Endothelial cell (in vitro differentiated cells): ENCODE measurements at regions not wholly inside any gene's neighbourhood (a gene's known extent, or its start where the extent isn't known, plus 50 kb on each side); places are given as distances from the start of the nearest gene placed in this dataset.

Experiments
- DNase-seq: peaks from one replicate; pipeline ENCODE4 v3.0.0; 2021; ENCODE audit warnings: low spot score
- H3K27ac Mint-ChIP-seq: one replicate; pipeline ENCODE4 v1.8.0; 2021; ENCODE audit warnings: mixed read lengths, inconsistent platforms; ENCODE audit not compliant: unreplicated experiment
- H3K27me3 Mint-ChIP-seq: one replicate; pipeline ENCODE4 v1.8.0; 2021; ENCODE audit warnings: mild to moderate bottlenecking, moderate library complexity, mixed read lengths, inconsistent platforms; ENCODE audit not compliant: unreplicated experiment
- H3K36me3 Mint-ChIP-seq: one replicate; pipeline ENCODE4 v1.8.0; 2021; ENCODE audit warnings: mild to moderate bottlenecking, low read depth, mixed read lengths, inconsistent platforms; ENCODE audit not compliant: unreplicated experiment
- H3K4me1 Mint-ChIP-seq: one replicate; pipeline ENCODE4 v1.8.0; 2021; ENCODE audit warnings: mild to moderate bottlenecking, mixed read lengths, inconsistent platforms; ENCODE audit not compliant: unreplicated experiment
- H3K4me3 Mint-ChIP-seq: one replicate; pipeline ENCODE4 v1.8.0; 2021; ENCODE audit warnings: mild to moderate bottlenecking, mixed read lengths, inconsistent platforms; ENCODE audit not compliant: unreplicated experiment
- H3K9me3 Mint-ChIP-seq: one replicate; pipeline ENCODE4 v1.8.0; 2021; ENCODE audit warnings: mixed read lengths, inconsistent platforms; ENCODE audit not compliant: unreplicated experiment
- TF ChIP-seq, protein P1 (sequence below): fragments of 200-600 bp; sonication (generic); IDR thresholded peaks from one replicate; pipeline ENCODE4 v1.5.0; 2021; ENCODE audit warnings: antibody characterized with exemption; ENCODE audit not compliant: unreplicated experiment

DNA sequence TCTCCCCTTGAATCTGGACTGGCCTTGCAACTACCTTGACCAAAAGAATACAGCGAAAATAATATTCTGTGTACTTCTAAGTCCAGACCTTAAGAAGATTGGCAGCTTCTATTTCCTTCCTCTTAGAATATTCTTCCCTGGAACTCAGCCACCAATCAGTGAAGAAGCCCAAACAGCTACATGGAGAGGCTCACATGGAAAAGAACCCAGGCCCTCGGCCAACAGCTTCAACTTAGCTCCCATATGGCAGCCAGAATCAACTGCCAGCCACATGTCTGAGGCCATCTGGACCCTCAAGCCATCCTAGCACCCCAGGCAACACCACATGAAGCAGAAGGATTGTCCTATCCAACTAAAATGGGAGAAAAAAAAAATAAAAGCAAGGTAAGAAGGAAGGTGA is 178.8 kb downstream of the IBTK start:
- no peak overlapping the region for H3K27ac Mint-ChIP-seq
- no peaks in the 10 kb centered on the region for H3K27me3 Mint-ChIP-seq
- H3K9me3 Mint-ChIP-seq = no peaks in the 10 kb centered on the region
- no peak overlapping the region for H3K4me3 Mint-ChIP-seq
- H3K4me1 Mint-ChIP-seq = peaks cover 3% of the 10 kb centered on the region
- TF ChIP-seq, protein P1, sequence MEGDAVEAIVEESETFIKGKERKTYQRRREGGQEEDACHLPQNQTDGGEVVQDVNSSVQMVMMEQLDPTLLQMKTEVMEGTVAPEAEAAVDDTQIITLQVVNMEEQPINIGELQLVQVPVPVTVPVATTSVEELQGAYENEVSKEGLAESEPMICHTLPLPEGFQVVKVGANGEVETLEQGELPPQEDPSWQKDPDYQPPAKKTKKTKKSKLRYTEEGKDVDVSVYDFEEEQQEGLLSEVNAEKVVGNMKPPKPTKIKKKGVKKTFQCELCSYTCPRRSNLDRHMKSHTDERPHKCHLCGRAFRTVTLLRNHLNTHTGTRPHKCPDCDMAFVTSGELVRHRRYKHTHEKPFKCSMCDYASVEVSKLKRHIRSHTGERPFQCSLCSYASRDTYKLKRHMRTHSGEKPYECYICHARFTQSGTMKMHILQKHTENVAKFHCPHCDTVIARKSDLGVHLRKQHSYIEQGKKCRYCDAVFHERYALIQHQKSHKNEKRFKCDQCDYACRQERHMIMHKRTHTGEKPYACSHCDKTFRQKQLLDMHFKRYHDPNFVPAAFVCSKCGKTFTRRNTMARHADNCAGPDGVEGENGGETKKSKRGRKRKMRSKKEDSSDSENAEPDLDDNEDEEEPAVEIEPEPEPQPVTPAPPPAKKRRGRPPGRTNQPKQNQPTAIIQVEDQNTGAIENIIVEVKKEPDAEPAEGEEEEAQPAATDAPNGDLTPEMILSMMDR = no peak
- DNase-seq = no peak
- H3K36me3 Mint-ChIP-seq = no peaks in the 10 kb centered on the region

DNA sequence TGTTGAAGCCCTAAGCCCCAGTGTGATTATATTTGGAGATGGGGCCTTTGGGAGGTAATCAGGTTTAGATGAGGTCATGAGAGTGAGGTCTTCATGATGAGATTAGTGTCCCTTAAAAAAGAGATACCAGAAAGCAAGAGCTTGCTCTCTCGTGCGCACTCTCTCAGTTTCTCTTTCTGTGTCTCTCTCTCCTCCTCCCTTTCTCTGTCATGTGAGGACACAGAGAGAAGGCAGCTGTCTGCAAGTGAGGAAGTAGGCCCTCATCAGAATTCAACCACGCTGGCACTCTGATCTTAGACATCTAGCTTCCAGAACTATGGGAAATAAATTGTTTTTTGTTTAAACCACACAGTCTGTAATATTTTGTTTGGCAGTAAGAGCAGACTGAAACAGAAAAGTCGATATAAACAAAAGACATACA is 180.5 kb downstream of the IBTK start:
- no peaks in the 10 kb centered on the region for H3K27me3 Mint-ChIP-seq
- no peaks in the 10 kb centered on the region for H3K9me3 Mint-ChIP-seq
- H3K27ac Mint-ChIP-seq = no peak overlapping the region
- no peak overlapping the region for H3K4me3 Mint-ChIP-seq
- DNase-seq = no peak
- TF ChIP-seq, protein P1 = no peak
- no peaks in the 10 kb centered on the region for H3K36me3 Mint-ChIP-seq
- H3K4me1 Mint-ChIP-seq = no peaks in the 10 kb centered on the region

DNA sequence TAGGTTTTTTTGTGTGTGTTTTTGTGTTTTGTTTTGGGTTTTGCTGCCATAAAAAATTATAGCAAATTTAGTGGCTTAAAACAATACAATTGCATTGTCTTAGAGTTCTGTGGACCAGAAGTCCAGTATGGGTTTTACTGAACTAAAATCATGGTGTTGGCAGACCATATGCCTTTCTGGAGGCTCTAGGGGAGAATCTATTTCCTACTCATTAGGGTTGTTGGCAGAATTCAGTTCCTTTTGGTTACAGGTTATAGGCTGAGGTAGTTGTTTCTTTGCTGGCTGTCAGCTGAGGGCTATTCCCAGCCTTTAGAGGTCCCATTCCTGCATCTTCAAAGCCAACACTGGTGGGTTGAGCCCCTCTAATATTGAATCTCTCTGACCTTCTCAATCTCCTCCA is 181.3 kb downstream of the IBTK start:
- TF ChIP-seq, protein P1 = no peak
- Mint-ChIP-seq H3K4me3 (no peak overlapping the region), H3K4me1 (no peaks in the 10 kb centered on the region), H3K36me3 (no peaks in the 10 kb centered on the region), H3K9me3 (no peaks in the 10 kb centered on the region), H3K27me3 (no peaks in the 10 kb centered on the region), H3K27ac (no peak overlapping the region)
- no peak for DNase-seq

DNA sequence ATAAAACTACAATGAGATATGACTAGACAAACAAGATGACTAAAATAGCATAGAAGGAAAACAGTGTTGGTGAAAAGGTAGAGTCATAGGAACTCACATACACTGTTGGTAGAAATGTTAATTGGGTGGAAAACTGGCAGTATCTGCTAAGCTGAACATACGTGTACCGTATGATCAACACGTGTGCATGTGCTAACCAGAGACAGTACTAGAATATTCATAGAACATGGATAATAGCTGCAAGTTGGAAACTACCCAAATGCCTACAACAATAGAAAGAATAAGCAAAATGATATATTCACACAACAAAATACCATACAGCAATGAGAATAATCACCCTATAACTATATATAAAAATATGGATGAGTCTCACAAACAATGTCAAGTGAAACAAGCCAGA is 184.0 kb downstream of the IBTK start:
- TF ChIP-seq, protein P1 = no peak
- H3K9me3 Mint-ChIP-seq = no peaks in the 10 kb centered on the region
- DNase-seq = no peak
- no peak overlapping the region for H3K27ac Mint-ChIP-seq
- no peak overlapping the region for H3K4me3 Mint-ChIP-seq
- H3K4me1 Mint-ChIP-seq = no peaks in the 10 kb centered on the region
- H3K36me3 Mint-ChIP-seq = no peaks in the 10 kb centered on the region
- H3K27me3 Mint-ChIP-seq = no peaks in the 10 kb centered on the region

DNA sequence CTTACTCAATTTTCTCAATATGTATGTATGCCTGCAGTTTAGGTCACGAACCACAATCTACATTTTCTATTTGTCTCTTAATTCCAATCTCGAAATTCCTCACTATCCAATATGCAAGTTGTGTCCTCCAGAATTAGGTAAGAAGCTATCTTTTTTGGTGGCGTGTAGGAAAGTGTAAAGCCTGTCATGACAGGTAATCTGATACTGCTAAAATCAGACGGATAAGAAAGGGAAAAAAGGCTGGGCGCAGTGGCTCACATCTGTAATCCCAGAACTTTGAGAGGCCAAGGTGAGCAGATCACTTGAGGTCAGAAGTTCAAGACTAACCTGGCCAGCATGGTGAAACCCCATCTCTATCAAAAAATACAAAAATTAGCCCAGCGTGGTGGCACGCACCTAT is 185.3 kb downstream of the IBTK start:
- Mint-ChIP-seq H3K9me3 (no peaks in the 10 kb centered on the region), H3K4me1 (no peaks in the 10 kb centered on the region), H3K36me3 (no peaks in the 10 kb centered on the region), H3K4me3 (no peak overlapping the region), H3K27ac (no peak overlapping the region), H3K27me3 (no peaks in the 10 kb centered on the region)
- no peak for DNase-seq
- TF ChIP-seq, protein P1 = no peak
